ENCODE measurements at regions not wholly inside any gene's neighbourhood (a gene's known extent, or its start where the extent isn't known, plus 50 kb on each side); places are given as distances from the start of the nearest gene placed in this dataset.
"Not testable (repeated sequence)": the region's sequence is repeated elsewhere in the genome, so short reads cannot be mapped to it uniquely, and the experiment has no call there.

DNA sequence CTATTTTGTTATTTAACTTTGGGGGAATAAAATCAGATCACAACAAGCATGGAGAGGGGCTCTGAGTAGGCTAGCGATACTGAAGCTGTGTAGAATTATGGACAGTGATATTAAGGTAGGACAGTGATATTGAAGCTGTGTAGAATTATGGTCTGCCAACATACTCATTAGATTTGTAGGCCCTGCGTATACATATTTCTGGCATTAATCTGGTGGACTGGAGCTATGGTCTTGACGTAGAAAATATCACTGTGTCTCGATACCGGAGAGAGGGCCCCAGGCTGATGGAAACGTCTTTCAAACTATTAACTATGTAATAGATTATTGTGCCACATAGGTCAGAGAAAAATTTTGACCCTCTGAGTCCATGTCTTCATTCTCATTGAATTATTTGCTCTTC is 511.4 kb downstream of the ADCYAP1 start:
- no peak for DNase-seq (ENCODE audit: low read depth)

DNA sequence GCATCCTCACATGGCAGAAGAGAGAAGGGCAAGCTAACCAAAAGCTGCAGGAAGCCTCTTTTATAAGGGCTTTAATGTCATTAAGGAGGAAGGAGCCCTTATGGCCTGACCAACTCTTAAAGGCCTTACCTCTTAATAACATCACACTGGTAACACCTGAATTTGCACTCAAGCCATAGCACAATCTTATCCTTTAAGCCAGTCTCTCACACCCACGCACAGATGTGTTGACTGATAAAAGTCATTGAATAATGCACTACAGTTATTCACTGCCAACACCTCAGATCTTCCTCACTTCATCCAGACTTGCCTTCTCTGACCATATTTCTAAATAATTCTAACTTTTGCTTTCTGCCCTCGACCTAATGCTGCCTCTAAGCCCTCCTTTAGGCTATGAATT is 516.8 kb downstream of the ADCYAP1 start:
- DNase-seq (ENCODE audit: low read depth): no peak

DNA sequence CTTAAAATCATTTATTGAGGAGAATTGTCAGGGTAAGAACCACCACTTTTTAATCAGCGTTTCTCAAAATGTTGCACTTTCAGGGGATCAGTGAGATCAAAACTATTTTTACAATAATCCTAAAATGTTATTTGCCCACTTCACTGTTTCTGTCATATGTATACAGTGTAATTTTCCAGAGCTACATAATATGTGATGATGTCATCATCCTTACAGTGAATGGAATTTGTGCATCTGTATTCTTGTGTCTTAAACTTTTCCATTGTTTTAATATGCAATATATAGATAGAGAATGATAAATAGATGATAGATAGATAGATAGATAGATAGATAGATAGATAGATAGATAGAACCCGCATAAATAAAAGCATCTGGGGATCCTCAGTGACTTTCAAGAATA is 518.0 kb downstream of the ADCYAP1 start:
- no peak for DNase-seq (ENCODE audit: low read depth)

DNA sequence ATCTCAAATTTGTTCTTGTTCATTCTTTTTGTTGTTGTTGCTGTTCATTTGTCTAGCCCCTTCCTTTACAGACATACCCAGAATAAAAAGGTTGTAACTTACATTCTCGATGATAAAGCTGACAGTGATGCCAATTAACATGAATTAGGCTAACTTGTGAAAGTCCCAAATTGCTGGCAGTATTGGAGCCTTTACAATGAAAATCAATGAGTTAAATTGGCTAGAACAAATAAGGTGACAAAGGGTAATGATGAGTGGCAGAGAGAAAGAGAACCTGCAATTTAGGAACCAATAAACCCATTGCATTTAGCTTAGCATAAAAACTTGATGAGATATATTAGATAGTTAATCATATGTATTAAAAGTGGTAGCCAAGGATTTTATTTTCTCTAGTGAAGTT is 521.0 kb downstream of the ADCYAP1 start:
- no peak for DNase-seq (ENCODE audit: low read depth)

DNA sequence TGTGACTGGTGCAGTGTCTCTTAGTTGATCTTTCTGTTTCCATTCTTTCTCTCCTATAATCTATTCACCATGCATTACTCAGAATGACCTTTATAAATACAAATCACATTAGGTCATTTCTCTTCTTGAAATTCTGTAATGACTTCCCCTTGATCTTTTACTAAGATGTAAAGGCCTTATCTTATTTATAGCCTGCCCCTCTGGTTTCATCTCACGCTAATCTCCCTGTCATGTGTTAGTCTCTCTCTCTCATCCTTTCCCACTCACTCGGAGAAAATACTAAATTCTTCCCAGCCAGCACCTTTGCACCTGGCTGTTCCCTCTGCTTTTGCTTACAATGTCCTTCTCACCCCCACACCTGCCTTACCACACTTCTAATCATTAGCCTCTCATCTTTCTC is 530.8 kb downstream of the ADCYAP1 start:
- no peak for DNase-seq (ENCODE audit: low read depth)

DNA sequence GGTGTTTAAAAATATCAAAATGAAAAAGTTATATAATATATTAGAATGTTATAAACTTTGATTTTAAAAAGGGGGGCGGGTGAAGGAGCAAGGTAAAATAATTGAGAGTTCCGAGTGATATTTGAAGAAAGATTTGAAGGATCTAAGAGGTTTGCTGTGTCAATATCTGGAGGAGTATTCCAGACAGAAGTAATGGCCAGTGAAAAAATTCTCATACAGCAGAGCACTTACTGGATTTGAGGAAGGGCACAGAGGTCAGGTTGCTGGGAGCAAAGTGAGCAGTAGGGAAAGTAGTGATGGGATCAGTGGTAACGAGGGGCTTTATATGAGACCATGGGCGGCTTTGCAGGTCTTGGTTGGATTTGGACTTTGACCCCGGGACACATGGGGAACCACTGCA is 531.5 kb downstream of the ADCYAP1 start:
- DNase-seq (ENCODE audit: low read depth): no peak

DNA sequence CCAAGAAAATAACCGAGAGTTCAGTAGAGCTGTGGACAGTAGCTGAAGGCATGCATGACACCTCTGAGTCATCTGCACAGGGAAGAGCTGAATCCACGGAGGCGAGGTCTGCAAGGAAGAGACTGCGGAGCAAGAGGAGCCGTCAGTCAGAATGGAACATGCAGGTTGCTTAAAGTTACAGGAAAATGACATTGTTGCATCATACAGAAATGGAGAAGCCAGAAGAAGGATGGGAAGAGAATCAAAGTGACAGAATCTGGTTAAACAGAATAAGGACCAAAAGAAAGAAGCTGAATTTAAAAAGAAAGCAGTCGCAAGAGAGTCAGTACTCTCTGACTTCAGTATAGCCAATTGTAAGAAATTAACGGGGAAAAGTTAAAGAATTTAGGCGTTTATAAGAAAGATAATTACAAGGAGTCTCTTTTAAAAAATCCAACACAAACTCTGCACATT is 533.8 kb downstream of the ADCYAP1 start:
- DNase-seq (ENCODE audit: low read depth): no peak

DNA sequence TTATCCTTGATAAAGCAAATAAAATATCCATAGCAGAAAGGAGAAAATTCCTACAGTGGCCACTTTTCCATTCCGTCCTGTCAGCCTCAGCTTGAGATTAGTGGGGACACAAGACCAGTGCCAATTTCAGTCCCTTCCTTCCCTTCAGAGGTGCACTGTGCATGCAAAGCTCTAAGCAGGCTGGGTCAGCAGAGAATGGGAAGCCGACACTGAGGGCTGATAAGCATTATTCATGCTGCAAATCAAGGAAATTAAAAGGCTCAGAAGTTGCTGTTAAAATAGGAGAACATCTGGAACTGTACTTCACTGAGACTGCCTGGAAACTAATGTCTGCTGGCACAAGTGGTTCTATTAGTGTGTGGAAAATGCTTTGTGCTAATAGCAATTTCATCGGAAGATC is 534.3 kb downstream of the ADCYAP1 start:
- DNase-seq (ENCODE audit: low read depth): no peak

DNA sequence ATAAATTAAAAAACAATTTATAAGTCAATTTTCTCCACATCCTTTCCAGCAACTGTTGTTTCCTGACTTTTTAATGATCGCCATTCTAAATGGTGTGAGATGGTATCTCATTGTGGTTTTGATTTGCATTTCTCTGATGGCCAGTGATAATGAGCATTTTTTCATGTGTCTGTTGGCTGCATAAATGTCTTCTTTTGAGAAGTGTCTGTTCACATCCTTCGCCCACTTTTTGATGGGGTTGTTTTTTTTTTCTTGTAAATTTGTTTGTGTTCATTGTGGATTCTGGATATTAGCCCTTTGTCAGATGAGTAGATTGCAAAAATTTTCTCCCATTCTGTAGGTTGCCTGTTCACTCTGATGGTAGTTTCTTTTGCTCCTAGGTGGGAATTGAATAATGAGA is 539.4 kb downstream of the ADCYAP1 start:
- not testable (repeated sequence) for DNase-seq (ENCODE audit: low read depth)

DNA sequence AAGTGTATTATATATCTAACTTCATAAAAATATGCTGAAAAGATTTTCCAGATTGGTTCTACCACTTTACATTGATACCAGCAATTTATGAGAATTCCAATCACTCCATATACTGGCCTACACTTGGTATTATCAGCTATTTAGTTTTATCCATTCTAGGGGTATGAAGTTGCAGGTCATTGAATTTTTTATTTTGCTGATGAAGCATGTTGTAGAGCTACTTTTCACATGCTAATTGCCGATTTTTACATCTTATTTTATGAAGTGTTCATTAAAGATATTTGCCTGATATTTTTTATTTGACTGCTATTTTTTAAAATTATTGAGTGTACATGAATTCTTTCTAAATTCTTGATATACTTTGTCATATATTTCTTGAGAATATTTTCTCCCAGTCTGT is 542.1 kb downstream of the ADCYAP1 start:
- no peak for DNase-seq (ENCODE audit: low read depth)

DNA sequence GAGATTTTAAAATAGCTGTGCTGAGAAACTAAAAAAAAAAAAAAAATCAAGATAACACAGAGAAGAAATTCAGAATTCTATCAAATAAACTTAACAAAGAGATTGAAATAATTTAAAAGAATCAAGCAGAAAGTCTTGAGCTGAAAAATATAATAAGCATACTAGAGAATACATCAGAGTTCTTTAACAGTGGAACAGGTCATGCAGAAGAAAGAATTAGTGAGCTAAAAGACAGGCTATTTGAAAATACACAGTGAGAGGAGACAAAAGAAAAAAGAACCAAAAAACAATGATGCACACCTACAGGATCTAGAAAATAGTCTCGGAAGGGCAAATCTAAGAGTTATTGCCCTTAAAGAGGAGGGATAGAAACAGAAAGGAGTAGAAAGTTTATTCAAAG is 548.1 kb downstream of the ADCYAP1 start:
- no peak for DNase-seq (ENCODE audit: low read depth)

DNA sequence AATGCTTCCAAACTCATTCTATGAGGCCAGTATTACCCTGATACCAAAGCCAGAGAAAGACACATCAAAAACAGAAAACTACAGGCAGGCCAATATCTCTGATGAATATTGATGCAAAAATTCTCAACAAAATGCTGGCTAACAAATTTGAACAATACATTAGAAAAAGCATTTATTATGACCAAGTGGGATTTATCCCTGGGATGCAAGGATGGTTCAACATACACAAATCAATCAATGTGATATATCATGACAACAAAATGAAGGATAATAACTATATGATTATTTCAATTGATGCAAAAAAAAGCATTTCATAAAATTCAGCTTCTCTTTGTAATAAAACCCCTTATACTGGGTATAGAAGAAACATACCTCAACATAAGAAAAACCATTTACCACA is 550.9 kb downstream of the ADCYAP1 start:
- no peak for DNase-seq (ENCODE audit: low read depth)

DNA sequence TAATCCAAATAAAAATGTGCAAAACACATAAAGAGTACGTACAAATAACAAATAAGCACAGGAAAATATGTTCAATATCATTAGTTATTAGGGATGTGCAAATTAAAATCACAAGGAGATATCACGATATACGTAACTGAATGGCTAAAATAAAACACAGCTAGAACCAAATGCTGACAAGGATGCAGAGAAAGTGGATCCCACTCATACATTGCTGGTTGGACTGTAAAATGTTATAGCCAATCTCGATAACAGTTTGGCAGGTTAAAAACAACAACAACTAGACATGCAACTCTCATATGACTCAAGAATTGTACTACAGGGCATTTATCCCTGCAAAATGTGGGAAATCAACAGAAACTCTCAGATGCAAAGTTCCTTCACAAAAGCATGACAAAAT is 553.9 kb downstream of the ADCYAP1 start:
- DNase-seq (ENCODE audit: low read depth): no peak

DNA sequence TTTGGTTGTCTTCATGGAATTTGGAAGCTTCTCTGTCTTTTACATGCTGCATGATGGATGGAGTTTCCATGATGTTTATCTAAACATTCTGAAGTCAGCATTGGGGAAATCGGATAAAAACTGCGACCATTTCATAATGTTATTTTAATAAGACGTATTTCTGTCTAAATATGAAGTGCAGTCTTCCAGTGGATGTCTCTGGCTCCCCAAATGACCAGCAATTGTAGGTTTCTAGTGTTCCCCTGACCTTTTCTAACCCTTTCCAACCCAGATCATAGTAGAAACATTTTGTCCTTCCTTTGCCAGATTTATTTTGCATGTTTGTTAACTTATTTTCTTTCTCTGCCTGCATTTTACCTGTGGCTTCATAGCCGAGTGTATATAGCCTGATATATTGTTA is 559.3 kb downstream of the ADCYAP1 start:
- DNase-seq (ENCODE audit: low read depth): no peak

DNA sequence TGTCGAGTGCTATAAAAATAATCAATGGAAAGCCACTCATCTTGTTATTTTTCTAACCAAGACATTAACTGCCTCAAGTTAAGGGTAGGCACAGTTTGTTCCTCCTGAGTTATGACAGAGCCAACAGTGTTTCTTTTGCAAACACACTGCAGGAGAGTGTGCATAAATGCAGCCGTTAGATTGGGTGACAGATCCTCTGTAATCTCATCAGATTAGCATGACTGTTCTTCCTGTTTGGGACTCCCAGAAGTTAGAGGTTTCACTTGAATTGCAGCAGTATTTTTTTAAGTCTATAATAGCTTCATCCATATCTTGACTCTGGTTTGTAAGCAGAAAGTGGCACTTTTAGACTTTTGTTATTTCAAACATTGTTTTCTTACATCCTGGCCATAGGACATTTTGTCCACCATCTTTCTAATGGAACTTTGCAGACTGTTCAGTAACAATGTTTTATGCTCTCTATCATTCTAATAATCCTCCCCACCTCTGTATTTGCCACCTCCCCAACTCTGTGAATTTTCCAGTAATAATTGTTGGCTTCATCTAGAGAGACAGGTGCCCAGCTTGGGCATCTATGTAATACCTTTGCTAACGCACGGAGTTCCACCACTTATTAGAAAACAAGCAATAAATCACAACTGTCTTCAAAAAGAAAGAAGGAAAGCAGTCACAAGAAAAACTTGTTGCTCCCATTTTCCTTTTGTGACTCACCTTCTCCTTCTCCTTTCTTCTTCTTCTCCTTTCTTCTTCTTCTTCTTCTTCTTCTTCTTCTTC is 560.0 kb downstream of the ADCYAP1 start:
- no peak for DNase-seq (ENCODE audit: low read depth)

DNA sequence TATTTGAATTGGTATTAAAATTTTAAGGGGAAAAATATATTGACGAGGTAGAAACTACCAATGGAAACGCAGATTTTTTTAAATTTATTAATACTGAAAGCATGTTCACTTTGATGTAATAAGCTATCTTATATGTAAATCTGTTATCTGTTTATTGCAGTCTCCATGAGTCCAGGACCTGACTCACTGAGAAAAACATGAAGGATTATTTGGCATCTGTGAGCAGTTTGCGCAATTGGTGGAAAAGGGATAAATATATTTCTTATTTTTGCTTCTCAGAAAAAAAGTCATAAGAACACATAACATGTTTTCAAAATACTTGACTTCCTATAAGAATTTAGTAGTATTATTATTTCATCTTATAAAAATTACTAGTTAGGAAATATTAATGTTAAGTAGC is 561.4 kb downstream of the ADCYAP1 start:
- no peak for DNase-seq (ENCODE audit: low read depth)

DNA sequence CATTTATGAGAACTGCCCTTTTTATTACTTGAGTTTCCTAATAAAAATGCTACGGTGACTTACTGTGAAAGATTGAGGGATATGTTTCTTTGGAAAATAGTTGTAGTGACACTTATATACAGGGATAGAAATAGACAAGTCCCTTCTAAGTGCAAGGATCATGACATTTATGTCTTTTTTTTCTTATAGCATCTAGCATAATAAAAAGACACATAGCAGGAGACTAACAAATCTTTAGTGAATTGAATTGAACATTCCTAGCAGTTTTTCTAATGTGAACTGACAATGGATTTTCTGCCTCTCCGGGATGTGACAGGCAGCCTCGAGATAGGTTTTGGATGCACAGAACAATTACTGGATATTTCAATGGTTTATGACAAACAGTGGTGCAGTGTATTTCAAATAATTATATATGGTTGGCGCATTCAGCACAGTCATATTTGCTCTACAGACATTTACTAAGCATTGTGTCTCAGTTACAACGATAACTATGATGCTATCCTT is 562.8 kb downstream of the ADCYAP1 start:
- DNase-seq (ENCODE audit: low read depth): no peak

DNA sequence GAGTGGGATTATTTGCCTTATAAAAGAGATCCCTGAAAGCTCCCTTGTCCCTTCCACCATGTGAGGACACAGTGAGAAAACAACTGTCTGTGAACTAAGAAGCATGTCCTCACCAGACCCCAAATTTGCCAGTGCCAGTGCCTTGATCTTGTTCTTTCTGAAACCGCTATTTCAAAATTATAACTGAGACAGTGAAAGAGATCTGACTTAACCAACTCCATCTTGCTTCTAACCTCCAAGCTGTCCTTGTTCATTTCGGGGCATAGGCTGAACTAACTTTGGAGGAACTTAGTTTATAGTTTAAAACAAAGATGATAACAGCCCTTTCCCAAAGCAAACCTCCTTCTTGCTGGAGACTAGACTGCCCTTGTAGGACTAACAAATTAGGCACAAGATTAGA is 563.9 kb downstream of the ADCYAP1 start:
- DNase-seq (ENCODE audit: low read depth): no peak

DNA sequence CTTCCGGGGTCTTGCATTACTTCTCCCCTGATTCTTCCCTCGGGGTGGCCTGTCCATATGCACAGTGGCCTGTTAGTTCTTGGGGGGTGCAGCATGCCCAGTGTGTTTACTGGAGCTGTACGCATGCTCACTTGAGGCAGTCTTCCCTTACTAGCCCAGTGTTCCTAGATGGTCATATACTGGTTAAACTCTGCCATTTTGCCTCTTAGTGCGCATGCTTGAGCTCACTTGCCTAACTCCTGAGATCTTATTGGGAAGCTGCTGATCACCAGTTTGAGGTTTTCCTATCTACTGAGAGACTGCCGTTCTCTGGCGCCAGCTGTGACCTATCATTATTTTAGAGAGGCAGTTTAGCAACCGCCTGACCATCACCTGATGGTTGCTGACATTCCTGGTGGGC is 571.2 kb downstream of the ADCYAP1 start:
- no peak for DNase-seq (ENCODE audit: low read depth)

DNA sequence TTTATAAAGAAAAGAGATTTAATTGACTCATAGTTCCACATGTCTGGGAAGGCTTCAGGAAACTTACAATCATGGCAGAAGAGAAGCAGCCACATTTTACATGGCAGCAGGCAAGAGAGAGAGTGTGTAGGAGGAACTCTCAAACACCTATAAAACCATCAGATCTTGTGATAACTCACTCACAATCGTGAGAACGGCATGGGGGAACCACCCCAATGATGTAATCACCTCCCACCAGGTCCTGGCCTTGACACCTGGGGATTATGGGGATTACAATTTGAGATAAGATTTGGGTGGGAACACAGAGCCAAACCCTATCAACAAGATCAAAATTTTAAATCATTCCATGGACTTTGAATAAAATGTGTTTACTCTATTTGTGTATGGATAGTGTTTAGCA is 575.6 kb downstream of the ADCYAP1 start:
- no peak for DNase-seq (ENCODE audit: low read depth)

DNA sequence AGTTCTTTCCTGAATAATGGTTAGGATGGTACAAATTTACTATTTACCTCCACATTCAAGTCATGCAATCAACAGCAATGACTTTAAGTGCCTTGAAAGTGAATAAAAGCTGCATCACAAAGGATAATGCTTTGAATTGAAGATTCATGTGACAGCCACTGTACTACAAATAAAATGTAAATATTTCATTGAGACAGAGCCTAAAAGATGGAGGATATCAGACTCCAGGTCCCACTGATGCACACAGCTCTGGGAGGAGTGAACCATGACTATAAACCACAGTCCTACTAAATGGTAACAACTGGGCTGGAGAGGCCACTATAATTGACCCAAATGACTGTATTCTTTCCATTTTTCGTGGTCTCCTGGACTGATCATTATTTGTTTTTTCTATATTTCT is 576.9 kb downstream of the ADCYAP1 start:
- no peak for DNase-seq (ENCODE audit: low read depth)

DNA sequence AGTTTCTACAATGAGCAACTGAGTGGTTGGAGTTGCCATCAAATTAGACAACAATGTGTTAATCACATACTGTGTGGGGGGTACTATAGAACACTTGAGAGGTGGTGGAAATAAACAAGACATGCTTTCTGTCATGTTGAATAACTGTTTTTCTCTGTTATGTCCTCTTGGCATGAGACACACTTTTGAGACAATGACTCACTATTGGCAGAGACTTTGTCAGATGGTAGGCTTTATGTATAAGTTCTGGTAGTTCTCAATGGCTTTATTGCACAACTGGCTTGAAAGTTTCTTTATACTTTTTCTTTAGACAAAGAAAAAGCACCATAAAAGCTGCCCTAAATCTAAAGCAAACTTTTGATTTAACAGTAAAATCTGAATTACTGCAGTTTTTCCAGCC is 578.7 kb downstream of the ADCYAP1 start:
- DNase-seq (ENCODE audit: low read depth): no peak

DNA sequence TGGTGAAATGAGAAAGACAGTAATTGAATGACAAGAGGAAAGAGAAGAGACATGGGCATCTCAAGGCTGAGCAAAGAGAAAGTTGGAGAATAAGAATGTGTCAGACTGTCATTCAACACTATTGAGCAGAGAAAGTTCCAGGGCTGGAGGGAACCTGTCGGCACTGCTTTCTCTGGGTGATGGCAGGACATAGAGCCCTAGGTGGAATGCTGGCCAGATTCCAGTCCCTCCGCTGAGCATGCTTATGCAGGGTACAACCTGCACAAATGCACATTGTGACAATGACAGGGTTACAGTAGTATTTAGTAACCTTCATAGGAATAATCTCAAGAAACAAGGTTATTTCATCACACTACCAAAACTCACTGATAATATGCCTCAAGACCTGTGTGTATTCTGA is 582.8 kb downstream of the ADCYAP1 start:
- no peak for DNase-seq (ENCODE audit: low read depth)

DNA sequence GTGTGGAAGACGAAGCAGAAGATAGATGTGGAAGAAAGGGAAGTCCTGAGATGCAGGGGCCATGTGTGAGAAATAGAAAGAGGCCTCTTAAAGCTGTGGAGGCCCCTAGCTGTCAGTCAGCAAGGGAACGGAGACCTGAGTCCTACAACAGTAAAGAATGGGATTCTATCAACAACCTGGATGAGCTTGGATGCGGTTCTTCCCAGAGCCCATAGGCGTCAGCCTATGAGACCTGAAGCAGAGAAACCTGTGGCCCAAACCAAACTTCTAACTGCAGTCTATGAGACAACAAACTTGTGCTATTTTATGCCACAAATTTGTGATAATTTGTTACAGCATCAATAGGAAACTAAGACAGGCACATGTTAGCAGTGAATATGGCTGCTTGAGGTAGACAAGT is 583.7 kb downstream of the ADCYAP1 start:
- DNase-seq (ENCODE audit: low read depth): no peak
